ENCODE measurements at regions not wholly inside any gene's neighbourhood (a gene's known extent, or its start where the extent isn't known, plus 50 kb on each side); places are given as distances from the start of the nearest gene placed in this dataset.
"Not testable (repeated sequence)": the region's sequence is repeated elsewhere in the genome, so short reads cannot be mapped to it uniquely, and the experiment has no call there.

DNA sequence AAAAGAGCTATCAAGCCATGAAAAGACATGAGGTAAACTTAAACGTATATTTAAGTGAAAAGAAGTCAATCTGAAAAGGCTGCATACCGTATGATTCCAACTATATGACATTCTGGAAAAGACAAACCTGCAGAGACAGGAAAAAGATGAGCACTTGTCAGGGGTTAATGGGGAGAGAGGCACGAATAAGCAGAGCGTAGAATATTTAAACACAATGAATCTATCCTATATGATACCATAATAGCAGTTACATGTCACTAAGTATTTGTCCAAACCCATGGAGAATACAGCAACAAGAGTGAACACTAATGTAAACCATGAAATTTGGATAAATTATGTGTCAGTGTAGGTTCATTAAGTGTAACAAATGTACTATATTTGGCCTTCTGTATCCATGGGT lies 560.3 kb upstream of the ANO3 start:
- DNase-seq, result no peak

- no peak for DNase-seq
Measured at GRCh38 chr11:25775603-25776002, 556.3 kb upstream of the ANO3 start.

DNA sequence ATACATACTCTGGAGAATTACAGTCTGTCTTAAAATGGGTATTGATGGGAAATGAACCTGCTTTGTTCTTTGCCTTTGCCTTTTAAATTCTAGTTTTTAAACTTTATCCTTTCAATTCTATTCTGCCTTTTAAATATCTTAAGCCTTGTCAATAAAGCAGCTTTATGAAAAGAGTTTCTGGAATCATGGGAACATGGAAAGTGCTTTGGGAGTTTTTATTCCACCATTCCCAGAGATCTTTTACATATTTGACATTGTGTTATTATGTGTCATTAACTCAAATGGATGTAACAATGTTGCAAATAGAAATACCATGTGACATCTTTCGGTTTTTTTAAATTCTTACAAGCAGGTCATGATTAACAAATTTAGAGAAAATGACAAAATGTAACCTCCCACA lies 555.7 kb upstream of the ANO3 start:
- no peak for DNase-seq

DNA sequence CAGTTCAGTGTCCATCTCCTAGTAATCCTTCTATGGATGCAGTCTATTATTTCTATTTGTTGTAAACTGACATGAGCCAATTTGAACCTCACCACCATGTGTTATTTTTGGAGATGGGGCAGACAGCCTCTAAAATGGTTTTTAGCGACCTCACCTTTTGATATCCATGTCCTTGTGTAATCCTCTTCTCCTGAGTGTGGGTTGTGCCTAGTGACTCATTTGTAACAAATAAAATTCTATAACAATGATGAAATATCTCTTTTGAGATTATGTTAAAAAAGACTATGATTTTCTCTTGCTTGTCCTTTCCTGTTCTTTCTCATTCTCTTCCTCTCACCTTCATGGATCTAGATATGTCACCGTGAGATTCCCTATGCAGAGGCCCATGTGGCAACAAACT lies 554.6 kb upstream of the ANO3 start:
- no peak for DNase-seq

- no peak for DNase-seq
Measured at GRCh38 chr11:25779033-25779432, 552.9 kb upstream of the ANO3 start.

- DNase-seq, result no peak
Measured at GRCh38 chr11:25787416-25787815, 544.5 kb upstream of the ANO3 start.

- no peak for DNase-seq
Measured at GRCh38 chr11:25790396-25790795, 541.5 kb upstream of the ANO3 start.

GRCh38 chr11:25793637-25794036 lies 538.3 kb upstream of the ANO3 start:
- DNase-seq, result no peak

DNA sequence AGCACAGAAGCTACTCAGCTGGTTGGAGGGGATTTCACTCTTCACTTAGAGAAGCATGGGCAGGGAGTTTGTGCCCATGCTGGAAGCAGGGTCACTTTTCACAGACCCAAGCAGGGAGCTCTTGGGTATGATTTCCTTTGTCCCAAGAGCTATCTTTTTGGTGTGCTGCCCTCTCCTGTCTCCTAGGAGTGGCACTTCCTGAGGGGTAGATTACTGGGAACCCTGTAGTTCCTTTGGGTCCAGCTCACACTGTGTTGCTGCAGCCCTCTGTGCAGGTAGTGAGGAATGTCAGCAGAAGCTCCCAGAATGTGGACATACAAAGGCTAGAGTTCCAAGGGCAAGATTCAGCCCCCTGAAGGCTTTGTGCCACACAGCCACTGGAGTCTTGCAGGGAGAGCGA lies 537.1 kb upstream of the ANO3 start:
- no peak for DNase-seq

GRCh38 chr11:25816411-25816810 lies 515.5 kb upstream of the ANO3 start:
- no peak for DNase-seq

DNA sequence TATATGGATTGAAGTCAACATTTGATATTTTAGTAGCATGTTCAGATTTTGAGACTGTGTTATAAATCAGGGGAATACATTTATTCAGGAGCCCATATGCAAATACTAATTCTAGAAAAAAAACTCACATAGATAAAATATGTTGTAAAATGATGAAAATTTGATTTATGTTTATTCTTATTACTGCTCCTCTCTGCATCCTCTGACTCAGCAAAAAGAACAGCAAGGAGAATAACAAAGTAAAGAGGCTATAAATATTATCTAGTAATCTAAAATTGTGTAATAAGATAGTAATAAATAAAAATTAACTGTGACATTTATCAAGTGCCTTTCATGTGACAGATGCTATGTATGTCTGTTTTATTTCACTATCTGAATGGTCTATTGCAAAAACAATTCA lies 507.2 kb upstream of the ANO3 start:
- no peak for DNase-seq

DNA sequence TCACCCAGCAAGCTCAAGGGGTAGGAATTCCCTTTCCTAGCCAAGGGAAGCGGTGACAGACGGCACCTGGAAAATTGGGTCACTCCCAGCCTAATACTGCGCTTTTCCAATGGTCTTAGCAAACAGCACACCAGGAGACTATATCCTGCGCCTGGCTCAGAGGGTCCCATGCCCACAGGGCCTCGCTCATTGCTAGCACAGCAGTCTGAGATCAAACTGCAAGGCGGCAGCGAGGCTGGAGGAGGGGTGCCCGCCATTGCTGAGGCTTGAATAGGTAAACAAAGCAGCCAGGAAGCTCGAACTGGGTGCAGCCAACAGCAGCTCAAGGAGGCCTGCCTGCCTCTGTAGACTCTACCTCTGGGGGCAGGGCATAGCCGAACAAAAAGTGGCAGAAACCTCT lies 500.4 kb upstream of the ANO3 start:
- DNase-seq, result not testable (repeated sequence)

GRCh38 chr11:25838918-25839625 lies 492.9 kb upstream of the ANO3 start:
- no peak for DNase-seq

DNA sequence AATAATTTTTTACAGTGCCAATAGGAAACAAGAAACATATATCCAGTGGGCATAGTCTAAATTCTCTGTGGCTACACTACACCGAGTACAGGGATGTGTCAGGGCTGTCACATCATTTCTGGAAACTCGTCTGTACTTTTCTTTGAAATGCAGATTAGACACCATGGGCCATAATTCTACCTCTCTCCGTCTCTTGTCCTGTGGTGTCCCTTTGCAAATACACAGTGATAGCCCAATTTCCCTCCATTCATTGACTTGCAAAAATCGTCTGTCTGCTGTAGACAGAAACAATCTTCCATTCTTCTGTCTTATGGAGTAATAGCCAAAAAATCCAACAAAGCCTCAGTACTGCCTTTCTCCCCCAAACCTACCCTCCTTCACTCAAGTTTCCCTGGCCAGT lies 487.1 kb upstream of the ANO3 start:
- no peak for DNase-seq

DNA sequence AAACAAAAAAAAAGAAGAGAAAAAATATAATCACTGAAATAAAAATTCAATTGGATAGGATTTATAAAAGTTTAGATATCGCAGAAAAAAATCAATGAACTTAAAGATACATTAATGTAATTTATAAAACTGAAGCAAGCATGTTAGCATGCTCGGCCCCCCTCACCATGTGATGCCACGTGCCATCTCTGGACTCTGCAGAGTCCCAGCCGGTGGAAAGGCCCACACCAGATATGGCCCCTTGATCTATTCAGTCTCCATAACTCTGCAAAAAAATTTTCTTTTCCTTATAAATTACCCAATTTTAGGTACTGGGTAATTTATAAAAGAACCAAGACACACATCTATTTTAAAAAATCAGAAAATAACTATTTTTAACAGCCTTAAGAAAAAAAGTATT lies 476.0 kb upstream of the ANO3 start:
- no peak for DNase-seq

DNA sequence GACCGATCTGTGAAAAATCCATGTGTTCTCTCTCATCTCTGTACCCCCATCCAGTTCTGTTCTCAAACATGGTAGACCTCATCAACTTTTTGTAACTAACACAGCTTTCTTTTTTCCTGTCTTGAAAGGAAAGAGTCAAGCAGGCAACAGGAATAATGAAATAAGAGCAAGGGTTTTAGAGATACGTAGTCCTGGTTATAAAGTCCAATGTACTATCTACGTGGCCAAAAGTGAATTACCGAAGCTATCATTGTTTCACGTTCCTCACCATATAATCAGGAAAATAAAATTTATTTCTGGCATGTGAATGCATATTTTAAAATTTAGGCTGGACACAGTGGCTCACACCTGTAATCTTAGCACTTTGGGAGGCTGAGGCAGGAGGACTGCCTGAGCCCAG lies 472.2 kb upstream of the ANO3 start:
- DNase-seq, result no peak

DNA sequence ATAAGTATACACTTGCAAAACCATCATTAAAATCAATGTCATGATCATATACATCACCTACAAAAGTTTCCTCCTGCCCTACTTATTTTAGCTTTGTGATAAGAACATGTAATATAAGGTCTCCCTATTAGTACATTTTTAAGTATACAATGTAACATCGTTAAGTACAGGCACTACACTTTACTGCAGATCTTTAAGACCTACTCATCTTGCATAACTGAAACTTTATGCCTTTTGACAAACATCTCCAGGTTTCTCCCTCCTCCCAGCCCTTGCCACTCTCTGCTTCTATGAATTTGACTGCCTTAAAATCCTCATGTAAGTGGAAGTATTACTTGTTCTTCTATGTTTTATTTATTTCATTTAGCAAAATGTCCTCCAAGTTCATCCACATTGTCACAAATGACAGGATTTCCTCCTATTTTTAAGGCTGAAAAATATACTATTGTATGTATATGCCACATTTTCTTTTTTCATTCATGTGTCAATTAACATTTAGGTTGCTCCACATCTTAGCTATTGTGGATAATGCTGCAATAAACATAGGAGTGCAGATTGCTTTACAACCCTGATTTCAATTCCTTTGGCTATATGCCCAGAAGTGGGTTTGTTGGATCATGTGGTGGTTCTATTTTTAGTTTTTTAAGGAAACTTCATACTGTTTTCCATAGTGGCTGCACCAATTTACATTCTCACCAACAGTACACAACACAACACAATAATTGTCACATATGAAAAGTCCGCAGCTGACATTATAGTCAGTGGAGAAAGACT lies 471.1 kb upstream of the ANO3 start:
- DNase-seq, result no peak

DNA sequence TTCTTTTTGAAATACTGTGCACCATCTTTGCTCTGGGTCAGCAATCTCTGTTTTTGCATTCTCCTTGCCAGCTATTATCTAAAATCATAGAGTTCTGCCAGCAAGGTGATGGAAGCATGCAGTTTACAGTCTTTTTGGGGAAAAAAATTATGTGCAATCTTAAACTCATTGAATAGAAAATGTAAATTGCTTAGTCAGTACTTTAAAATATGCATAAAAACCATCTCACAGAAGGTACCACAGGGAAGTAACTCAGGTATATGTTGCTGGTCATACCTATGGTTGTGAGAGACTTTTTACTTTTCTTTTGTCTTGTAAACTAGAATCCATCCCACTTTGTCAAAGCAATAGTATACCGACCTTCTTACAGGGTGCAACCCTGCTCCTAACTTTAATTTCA lies 469.8 kb upstream of the ANO3 start:
- no peak for DNase-seq

DNA sequence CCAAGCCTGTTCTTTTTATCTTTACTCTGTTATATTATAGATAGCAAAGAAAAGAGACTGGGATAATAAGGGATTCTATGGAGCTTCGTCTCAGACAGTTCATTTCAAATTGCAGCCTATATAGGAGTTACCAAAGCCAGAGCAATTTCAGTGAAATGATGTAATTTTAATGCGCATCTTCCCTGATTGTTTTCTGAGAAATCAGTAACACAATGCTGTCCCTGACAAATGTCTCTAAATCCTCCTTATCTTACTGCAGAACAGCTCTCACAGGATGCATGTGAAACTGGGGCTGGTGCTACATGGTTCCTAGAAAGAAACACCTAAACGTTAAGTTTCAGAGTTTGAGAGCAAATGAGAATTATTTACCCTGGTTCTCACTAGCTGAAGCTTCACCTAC lies 467.9 kb upstream of the ANO3 start:
- no peak for DNase-seq

DNA sequence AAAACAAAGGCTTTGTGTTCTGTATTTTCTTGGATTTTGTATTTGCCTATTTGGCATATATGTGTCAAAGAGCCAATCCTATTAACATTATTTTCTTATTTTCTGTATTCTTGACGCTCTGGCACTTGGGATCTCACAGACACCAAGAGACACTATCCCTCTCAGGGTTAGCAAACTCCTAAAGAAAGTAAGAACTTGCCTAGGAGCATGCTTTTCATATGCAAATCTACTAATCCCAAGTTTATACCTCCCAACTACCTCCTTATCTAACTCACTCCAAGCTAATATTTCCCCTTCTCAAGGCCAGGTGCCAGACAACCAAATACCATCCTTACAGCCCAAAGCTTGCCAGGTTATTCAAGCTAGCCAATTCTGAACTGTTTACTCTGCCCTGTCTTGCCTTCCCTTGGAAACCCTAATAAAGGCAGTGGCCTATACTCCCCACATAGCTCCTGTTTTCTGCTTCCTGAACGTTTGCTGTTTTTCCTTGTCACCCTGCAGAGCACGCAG lies 455.4 kb upstream of the ANO3 start:
- DNase-seq, result no peak

GRCh38 chr11:25886036-25886435 lies 445.9 kb upstream of the ANO3 start:
- no peak for DNase-seq

GRCh38 chr11:25890626-25891260 lies 441.2 kb upstream of the ANO3 start:
- no peak for DNase-seq

- DNase-seq, result no peak
Measured at GRCh38 chr11:25891960-25892359, 440.0 kb upstream of the ANO3 start.

DNA sequence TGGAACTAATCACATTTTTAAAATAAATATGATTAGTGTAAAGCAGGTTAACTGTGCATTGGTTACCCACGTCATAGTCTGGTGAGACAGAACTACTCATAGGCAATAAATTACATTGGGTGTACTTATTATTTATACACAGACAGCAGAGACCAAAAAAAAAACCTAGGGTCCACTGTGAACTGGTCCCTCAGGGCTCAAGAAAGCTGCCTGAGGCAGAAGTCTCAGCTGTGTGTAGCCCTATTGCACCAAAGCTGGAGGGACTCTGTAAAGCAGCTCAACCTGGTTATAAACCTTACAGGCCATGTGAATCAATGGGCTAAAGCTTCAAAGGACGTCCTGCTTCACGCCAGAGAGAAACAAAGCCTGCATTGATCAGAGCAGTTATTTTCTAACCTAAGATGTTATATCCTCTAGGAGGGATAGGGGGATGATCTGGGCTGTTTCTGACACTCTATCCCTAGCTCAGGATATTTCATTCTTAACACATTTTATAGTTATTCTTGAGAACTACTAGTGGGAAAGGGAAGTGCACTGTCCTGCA lies 432.2 kb upstream of the ANO3 start:
- no peak for DNase-seq

Data from NCI-H748 treated with DMSO at 0.1 percent for 48 hours (cell line).